Globus pallidus (tissue), 1 donor: ENCODE measurements at regions not wholly inside any gene's neighbourhood (a gene's known extent, or its start where the extent isn't known, plus 50 kb on each side); places are given as distances from the start of the nearest gene placed in this dataset.

Experiments used
- DNase-seq: peaks from one replicate; pipeline ENCODE4 v3.0.0-alpha.2; 2015; ENCODE audit warnings: low spot score

DNA sequence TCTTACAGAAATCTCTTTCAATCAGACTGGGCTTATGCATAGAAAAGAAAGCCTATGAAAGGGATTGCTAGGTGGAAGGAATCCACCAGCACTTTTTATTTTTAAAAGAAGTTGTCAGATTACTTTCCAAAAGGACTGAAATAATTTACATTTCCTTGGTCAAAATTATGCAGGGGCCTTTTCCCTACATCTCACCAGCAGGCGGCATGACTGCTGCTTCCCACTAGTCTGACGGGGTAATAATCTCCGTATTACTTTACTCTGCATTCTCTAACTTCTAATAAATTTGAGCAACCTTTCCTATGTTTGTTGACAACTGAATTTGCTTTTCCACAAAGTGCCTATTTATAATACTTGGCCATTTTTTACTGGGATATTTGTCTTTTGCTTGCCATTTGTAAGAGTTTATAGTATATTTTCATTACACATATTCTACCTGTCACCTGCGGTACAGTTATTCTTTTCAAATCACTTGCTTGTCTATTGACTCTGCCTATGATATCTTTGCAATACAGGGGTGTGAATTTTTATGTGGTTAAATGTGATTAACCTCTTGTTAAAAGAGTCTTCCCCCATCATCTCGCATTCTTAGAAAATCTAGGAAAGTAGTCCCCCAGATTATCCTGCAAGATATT is 51.9 kb upstream of the USP47 start:
- DNase-seq, result no peak

DNA sequence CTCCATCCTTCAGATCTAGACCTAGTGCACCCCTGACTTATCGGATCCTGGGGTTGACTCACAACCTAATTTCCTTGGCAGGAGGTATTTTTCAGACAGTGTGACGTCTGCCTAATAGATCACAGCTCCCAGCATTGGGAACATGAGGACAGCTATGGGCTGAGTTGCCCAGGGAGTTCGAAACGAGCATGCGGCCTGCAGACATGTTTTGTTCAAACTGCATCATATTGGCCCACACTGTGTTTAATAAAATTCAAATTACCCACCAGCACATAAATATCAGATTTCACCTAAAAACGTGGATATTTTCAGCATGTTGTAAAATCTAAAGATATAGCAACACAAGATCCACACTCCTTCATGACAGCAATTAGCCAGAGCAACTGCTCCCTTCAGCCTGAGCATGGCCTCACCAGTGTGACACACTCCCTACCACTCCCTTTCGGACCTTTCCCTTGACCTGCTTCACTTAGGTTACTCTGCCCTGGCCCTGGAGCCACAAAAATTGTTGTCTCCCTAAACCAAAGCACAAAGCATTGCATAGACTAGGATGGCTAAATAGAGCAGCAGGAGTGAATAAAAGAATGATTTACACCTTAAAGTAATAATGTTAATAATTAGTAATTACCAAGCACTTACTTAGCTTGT is 53.6 kb upstream of the USP47 start:
- DNase-seq, result no peak

DNA sequence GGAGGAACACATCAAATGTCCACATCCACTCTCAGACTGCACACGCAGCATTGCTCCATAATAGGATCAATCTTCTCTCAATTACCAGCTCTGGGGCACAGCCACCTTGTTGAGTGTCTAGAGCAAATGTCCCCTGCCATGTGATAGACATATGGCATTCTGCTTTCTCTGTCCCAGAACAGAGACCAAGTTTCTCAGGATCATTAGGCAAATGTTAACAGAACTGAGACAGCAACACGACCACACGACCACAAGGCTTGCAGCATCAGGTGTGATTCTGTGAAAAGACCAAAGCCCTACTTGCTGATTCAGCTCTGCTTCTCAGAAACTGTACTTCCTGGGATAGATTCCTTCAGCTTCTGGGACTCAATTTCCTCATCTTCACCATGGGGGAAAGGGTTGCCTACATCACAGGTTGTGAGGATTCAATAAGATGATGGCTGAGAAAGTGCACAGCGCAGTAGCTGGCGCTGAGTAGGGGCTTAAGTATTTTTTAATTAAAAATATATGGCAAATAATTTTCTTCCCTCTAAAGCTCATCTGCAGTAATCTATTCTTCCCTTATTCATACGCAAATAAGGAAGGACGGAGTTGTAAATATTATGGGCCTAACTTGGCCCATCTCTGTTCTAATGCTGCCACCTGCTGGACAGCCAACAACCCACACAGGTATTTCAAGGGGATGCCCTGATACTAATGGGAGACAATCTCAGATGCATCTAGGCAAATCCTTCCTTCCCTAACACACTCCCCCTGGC is 54.3 kb upstream of the USP47 start:
- peak; percentile 78 for DNase-seq

DNA sequence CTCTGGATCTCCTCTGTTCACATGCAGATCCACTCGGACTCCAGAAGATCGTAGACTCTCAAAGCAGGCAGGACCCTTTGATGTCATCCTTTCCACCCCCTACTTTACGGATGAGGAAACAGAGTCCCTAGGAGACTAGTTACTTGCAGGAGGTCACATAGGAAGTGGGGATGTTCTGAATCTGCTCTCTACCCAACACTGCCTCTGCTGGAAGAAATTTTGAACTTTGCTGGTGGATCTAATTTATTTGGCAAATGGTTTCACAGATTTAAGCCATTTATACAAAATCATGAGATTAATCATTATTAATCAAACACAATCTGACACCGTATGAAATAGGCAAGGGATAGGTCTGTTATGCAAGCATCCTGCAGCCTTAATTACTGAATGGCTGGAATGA is 55.0 kb upstream of the USP47 start:
- no peak for DNase-seq

DNA sequence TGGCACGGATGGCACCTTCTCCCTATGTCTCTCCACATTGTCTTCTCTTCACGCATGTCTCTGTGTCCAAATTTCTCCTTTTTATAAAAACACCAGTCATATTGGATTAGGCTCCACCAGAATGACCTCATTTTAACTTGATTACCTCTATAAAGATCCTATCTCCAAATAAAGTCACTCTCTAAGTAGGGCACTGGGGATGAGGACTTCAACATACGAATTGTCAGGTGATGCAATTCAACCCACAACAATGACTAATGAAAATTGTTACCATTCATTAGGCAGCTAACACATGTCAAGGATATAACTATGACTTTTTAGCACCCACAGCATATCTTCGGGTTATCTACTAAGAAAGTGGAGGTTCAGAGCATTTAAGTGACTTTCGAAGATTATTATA is 55.5 kb upstream of the USP47 start:
- no peak for DNase-seq

DNA sequence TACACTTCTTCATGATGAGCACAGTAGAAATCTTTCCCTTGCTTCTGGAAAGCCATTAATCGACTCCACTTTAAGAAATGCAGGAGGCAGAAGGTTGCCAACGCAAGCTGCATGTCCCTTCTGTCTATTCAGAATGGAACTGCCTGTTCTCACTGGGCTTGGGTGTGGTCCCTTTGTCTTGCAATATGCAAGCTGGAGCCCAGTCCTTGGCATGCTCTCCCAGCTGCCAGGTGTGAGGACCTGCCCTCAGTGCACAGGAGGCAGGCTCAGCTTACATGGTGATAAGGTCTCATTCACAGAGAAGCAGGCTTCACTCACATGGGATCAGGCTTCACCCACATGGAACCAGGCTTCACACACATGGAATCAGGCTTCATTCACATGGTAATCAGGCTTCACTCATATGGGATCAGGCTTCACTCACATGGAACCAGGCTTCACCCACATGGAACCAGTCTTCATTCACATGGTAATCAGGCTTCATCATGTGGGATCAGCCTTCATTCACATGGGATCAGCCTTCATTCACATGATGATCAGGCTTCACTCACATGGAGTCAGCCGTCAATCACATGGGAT is 59.2 kb upstream of the USP47 start:
- no peak for DNase-seq

DNA sequence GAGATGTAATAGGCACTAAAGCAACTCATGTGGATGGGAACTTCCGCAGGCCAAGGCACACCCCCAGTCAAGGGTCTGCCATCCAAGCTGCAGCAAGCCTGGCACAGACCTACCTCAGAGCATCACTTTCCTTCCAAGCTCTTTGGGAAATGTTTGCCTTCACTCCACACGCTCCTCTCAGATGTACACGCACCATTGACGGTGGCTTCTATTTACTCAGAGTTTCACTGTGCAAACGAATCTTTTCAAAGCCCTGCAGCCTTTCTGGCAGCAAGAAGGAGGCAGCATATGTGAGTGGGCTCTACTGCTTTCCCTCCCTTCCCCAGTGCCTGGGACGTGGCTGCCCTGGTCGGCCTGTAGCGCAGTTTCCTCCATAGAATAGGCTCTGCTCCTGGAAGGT is 60.9 kb upstream of the USP47 start:
- no peak for DNase-seq

DNA sequence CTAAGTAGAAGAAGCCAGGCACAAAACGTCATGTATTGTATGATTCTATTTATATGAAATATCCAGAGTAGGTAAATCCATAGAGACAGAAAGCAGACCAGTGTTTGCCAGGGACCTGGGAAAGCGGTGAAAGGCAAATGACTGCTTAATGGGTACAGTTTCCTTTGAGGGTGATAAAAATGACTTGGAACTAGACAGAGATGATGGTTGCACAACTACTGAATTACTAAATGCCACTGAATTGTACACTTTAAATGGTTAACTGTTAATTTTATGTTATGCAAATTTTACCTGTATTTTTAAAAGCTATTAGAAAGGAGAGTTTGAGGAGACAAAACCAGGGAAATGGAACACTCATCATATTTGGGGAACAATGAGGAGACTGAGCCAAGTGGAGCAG is 61.8 kb upstream of the USP47 start:
- no peak for DNase-seq

DNA sequence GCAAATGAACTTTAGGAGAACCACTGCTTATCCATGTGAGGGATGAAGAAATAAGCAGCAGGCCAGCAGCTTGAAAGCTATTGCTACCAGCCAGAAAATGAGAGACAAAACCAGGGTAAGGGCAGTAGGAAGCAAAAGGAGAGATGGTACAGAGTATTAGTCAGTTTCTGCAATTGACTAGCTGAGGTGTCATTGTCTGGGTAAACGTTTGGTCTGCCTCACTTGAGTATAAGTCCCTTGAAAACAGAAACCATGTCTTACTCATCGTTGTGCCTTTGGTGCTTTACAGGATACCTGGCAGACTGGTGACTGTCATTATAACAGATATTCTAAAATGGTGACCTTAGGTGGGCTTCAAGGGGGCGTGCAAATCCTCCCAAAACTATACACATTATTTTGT is 63.9 kb upstream of the USP47 start:
- DNase-seq, result no peak

DNA sequence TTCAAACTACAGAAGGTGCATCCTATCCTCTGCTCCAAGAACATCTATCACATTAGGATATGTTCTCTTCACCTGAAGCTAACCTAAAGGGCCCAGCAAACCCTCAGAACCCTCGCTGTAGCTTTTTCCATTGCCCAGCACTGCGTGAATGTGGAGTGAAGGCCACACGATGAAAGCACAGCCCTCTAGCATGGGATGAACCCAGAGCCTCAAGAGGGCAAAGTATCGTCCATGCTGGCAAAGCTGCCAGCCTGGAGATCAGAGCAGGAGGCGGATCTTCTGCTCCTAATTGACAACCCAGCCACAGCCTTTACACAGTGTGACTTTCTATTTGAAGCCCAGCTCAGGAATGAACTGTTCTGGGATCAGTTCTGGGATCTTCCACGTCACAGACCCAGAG is 65.1 kb upstream of the USP47 start:
- no peak for DNase-seq

DNA sequence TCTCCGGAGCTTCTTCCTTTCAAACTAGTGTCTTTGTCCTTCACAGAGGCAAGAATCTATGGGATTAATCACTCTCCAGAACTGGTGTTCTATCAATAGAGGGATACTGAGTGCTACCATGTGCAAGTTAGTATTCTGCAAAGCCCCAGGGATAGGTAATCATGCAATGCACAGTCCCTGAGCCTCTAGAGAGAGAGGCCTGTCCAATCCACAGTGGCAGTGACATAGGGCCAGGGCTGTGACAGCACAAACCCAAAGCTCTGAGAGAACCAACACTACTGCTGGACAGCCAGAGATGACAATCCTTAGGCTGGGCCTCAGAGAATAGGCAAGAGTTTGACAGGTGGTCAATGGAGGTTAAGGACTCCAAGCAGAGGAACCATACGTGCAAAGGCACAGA is 66.8 kb upstream of the USP47 start:
- no peak for DNase-seq

DNA sequence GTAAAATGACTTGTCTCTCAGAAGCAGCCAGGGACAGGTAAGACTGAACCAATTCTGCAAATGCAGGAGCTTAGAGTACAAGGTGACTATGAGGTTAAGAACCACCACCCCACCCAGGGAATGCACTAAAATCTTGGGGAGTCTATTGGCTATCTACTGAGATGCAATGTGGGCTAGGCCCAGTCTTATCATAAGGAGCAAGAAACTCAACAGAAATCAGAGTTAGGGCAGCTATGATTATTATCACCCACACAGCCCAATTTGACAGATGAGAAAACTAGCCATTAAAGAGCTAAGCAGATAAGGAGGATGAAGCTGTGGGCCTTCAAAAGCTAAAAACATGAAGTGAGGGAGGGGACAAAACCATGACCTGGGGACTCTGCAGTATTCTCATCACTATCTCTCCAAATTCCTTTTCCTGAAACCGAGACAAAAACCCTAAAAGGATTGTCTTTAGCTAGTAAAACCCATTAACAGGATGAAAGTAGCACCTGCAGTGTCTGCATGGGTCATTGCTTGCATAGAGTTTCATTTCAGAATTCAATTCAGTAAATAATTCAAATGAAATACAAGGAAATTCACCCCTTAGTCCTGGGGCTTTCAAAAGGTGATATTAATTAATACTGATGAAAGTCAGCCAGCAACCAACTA is 68.8 kb upstream of the USP47 start:
- no peak for DNase-seq

DNA sequence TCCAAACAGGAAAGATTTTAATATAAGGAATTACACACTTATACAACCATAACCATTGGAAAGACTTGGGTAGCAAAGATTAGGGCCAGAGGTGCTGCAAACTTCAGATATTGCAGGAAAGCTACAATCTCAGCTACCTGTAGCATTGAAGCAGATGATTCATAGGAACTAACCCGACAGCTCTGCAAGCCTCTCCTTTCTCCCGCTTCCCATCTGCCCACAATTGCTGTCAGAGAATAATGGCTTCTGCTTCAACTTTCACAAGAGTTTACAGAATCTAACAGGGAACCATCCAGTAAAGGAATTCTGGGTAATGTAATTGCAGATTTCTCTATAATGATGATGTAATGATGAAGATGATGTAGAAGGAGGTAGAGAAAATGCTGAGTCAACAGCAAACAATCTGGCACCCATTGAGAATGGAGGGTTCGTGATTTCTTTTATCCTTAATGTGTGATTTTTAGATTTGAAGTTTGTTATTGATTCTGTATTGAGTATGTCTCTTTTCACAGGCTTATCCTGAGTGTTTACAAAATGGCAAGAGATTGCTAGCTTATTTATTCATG is 70.8 kb upstream of the USP47 start:
- DNase-seq, result no peak

DNA sequence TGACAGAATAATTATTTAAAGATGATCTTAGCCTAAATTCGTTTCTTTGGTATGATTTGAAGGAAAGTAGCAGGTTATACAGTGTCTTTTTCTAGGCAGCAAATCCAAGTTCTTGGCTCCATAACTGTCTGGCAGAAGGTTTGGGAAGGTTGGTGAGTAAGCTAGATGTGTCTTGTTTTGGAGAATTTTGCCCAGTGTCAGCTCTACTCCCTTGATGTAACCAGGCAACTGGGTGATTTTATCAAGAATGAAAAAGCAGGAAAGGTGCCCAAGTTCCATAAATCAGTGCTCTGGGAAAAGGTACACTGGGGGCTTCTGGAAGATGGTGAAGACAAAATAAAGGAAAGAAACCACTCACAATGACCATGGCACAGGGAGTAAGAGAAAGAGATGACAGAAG is 71.5 kb upstream of the USP47 start:
- peak; percentile 15 for DNase-seq

DNA sequence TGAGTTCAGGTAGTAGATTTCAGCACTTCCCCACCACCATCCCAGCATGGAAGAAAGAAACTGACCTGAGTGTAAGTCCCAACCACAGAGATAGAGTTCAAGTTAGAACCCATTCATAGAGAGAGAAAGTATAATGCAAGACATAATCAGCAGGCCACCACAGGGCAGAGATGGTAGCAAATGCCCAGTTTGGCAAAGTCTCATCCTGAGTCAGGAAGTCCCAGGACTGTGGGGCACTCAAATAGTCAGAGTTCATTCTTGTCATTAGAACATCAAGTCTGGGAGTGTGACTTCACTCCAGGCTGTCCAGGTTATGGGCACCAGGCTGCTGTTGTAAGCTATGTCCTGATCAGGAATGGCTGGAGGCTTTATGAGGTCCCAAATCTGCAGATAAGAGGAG is 72.0 kb upstream of the USP47 start:
- no peak for DNase-seq

DNA sequence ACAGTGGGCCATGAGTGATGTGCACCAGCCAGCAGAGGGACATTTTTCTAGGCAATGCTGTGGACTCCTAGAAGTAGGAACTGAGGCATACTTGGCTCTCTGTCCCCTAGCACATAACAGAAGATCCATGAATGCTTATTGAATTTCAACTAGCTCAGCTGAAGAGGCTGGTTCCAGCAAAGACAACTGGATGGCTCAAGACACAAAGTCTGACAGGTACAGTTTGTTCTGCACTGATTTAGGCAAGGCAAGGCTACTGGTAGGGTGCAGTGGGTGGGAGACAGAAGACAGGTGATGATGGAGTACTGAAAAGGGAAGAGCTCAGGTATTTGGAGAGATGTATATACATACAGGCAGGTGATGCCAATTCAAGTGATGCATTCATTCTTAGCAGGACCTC is 72.4 kb upstream of the USP47 start:
- DNase-seq, result peak; percentile 10

DNA sequence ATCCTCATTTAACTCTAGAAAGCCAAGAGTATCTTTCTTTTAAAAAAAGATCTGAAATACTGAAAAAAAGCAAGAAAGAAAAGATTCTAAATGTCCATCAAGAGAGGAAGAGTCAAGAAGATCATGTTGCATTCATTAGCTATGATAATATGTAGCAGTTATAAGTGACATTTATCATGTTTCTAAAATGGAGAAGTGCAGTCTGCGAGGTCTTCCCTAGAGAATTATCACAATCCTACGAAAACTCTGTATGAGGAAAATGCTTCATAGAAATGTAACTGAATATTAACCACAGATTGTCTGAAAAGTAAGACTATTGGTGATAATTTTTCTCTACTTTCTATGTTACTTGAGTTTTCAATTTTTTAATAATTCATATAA is 77.4 kb upstream of the USP47 start:
- no peak for DNase-seq

DNA sequence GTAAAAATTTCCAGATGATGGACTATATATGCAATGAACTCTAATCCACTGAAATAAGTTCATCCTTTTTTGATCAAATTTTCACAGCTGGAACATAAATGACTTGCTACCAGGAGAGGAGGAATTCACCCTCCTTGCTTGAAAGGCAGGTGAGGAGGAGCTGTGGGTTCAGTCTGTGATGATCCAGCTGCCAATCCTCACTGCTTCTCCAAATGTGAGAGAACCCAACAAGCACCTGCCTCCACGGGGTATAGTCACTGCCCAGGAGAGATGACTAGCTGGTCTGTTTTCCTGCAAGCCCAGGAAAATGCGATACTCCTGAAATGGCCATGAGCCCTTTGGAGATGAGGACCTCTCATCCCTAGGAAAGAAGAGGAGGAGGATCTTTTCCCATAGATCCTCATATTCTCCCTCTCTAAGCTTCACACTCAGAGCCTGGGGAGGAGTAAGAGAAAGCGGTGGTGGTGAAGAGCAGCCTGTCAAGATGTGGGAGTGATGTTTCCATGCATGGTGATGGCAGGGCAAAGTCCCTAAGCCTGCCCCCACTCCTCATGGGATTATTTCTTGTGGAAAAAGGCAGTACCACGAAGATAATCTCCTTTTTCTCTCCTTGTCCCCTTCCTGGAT is 77.9 kb upstream of the USP47 start:
- no peak for DNase-seq

DNA sequence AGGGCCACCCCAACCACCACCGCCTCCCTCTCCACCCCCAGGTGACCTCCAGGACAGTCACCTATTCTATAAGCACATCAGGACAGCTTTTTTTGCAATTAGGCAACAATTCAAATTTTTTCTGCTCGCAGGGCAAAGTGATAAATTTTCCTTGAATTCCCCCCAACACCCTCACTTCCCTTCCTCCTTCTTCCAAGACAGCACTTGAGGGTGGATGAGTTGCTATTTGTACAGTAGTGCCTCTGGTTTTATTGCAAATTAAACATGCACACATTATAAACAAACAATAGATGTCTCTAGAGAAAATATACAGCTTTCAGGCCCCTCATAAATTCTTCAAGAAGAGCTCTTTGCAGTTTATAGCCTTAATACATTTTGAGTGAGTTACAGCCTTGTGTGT is 80.9 kb upstream of the USP47 start:
- no peak for DNase-seq

DNA sequence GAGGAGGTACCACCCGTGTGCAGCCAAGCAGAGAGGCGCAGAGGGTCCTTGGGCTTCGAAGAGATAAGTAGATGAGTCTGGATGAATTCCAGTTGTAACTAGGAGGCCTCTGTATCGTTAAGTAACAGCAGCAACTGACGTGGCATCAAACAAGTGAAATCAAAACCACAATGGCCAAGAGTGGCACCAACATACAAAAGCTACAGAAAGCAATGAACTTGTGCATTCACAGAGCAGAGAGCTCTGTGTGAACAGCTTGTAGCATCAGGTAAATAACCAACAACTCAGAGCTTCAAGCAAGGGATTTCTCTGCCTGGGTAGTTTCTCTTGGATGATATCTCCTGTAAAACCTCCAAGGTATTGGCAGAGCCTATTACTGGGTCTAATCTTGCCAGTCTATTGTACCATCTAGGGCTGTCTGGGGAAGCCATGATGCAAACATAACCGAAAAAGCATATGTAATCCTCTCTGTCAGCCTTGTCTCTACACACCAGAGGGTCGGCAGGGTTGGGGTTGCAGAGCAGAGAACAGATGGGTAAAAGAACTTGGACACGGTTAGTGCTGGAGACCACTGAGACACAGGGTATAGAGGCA is 83.1 kb upstream of the USP47 start:
- DNase-seq, result no peak

DNA sequence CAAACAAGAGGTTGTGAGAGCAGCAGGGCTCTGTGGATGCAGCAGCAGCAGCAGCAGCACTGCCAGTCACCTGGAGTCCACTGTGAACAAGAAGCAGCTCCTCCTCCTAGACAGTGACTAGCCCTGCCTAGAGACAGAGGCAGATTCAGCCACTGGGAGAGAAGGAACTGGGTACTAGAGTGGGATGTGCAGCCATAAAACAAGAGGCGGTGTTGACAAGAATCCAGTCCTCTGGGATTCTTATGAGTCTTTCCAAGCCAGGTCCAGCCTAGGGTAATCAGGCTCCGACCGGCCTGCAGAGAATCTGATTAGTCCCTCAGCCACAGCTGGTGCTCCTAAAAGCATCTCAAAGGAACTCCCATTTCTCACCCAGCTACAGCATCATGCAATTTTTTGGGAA is 83.9 kb upstream of the USP47 start:
- no peak for DNase-seq

DNA sequence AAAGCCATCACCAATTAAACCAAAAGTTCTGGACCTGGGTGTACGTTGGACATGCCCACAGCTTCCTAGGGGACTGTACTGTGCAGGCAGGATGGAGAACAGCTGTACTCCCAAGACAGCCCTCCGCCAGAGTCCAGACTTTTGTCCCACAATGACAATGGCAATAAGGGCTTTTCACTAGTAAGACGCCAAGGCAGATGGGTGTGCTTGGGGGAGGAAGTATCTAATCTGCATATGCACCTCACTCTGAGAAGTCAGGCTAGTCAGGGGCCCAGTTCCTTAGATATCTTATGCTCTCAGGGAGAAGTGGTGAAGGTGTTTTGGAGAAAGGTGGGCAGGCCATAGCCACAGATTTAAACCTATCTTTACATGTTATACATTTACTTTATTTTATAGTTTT is 85.1 kb upstream of the USP47 start:
- no peak for DNase-seq
